OCI-LY7 (cell line): ENCODE measurements at regions not wholly inside any gene's neighbourhood (a gene's known extent, or its start where the extent isn't known, plus 50 kb on each side); places are given as distances from the start of the nearest gene placed in this dataset.

ENCODE experiments used
- BruUV-seq: library from RNA; stranded (reverse); fragments of 400-500 nt; replicated peaks from 2 replicates; lab custom pipeline; 2021; lab: Mats Ljungman, UMichigan
- CTCF ChIA-PET: fragments of 300-600 bp; sonication (Branson Sonifier 250); formaldehyde crosslinking; loops from one replicate; lab custom pipeline; 2022; ENCODE audit warnings: antibody characterized with exemption; ENCODE audit not compliant: unreplicated experiment; lab: Charles Lee
- POLR2A ChIA-PET: fragments of 300-600 bp; sonication (Branson Sonifier 250); formaldehyde crosslinking; loops from one replicate; lab custom pipeline; 2022; ENCODE audit warnings: antibody characterized with exemption; lab: Charles Lee
- DNase-seq: peaks from one replicate; pipeline ENCODE4 v3.0.0-alpha.2; 2015; ENCODE audit warnings: low spot score
- H2AFZ ChIP-seq: fragments of 200-600 bp; sonication (generic), shearing (Covaris generic); 2 replicates; pipeline ENCODE4 v1.6.1; 2014; ENCODE audit warnings: mild to moderate bottlenecking, antibody characterized with exemption, low read length, moderate library complexity
- H3K27ac ChIP-seq: fragments of 200-600 bp; sonication (generic); 2 replicates; pipeline ENCODE4 v1.5.1; 2014; ENCODE audit warnings: mixed run types, low read depth, mild to moderate bottlenecking, moderate library complexity, low read length, inconsistent platforms; ENCODE audit not compliant: poor library complexity, severe bottlenecking
- H3K36me3 ChIP-seq: fragments of 200-600 bp; sonication (generic); 2 replicates; pipeline ENCODE4 v1.6.1; 2014; ENCODE audit warnings: mild to moderate bottlenecking, antibody characterized with exemption, low read length, moderate library complexity, mixed read lengths; ENCODE audit not compliant: insufficient read depth
- H3K4me1 ChIP-seq: fragments of 200-600 bp; sonication (generic); 2 replicates; pipeline ENCODE4 v1.5.1; 2014; ENCODE audit warnings: mild to moderate bottlenecking, low read length; ENCODE audit not compliant: insufficient read depth, poor library complexity, severe bottlenecking
- H3K4me2 ChIP-seq: fragments of 200-600 bp; sonication (generic); 2 replicates; pipeline ENCODE4 v1.6.1; 2014; ENCODE audit warnings: mild to moderate bottlenecking, low read length
- H3K4me3 ChIP-seq: fragments of 200-600 bp; sonication (generic); 2 replicates; pipeline ENCODE4 v1.5.1; 2014; ENCODE audit warnings: mild to moderate bottlenecking, low read depth, low read length; ENCODE audit not compliant: poor library complexity, severe bottlenecking
- H3K79me2 ChIP-seq: fragments of 200-600 bp; sonication (generic); 2 replicates; pipeline ENCODE4 v1.6.1; 2016; ENCODE audit warnings: low read depth, mild to moderate bottlenecking, low read length, moderate library complexity, mixed read lengths; ENCODE audit not compliant: insufficient read depth
- H3K9me2 ChIP-seq: fragments of 200-600 bp; sonication (generic); 2 replicates; pipeline ENCODE4 v1.6.1; 2016; ENCODE audit warnings: mild to moderate bottlenecking, low read length, mixed read lengths; ENCODE audit not compliant: insufficient read depth
- H3K9me3 ChIP-seq: fragments of 200-600 bp; sonication (generic); 2 replicates; pipeline ENCODE4 v1.6.1; 2014; ENCODE audit warnings: mild to moderate bottlenecking, mixed run types, low read length, mixed read lengths
- H4K20me1 ChIP-seq: fragments of 200-600 bp; sonication (generic); 2 replicates; pipeline ENCODE4 v1.6.1; 2014; ENCODE audit warnings: mild to moderate bottlenecking, antibody characterized with exemption, low read length, moderate library complexity, mixed read lengths; ENCODE audit not compliant: insufficient read depth
- EZH2phosphoT487 ChIP-seq: fragments of 200-600 bp; sonication (generic); IDR thresholded peaks from 2 replicates; pipeline ENCODE4 v1.6.1; 2018; ENCODE audit warnings: low read depth, borderline replicate concordance, mild to moderate bottlenecking, mixed run types, antibody characterized with exemption, low read length, moderate library complexity, mixed read lengths
- intact Hi-C: fragments of 100-400 bp; cut with micrococcal nuclease; formaldehyde crosslinking; loops from one replicate; pipeline ENCODE4 v1.10.0; 2022; ENCODE audit not compliant: unreplicated experiment
- TF ChIP-seq, protein P1 (sequence below): fragments of 200-600 bp; sonication (generic); conservative IDR thresholded peaks from 2 replicates; pipeline ENCODE4 v1.5.1; 2014; ENCODE audit warnings: mild to moderate bottlenecking, antibody characterized with exemption, low read length, moderate library complexity, mixed read lengths

DNA sequence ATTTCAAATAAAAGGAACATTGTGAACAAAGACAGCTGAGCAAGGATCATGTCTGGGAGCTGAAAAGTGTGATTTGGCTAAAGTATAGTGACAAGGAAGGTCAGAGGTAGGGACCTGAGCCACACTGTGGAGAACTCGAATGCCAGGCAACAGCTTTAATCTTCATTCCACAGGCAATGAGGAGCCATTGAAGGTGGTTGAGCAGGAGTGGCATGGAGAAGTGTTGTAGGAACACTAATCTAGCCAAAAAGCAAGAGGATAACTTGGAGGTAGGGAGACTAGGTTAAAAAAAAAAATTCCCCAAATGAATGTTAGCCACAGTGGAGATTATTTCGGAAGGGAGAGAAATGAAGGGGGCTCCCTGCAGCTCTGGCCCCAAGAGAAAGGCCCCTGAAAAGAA is 286.9 kb downstream of the BCOR start:
- ChIA-PET POLR2A (interaction anchor here (0.7 kb wide), 1 partner anchor 12 kb away, joined by 4 read pairs; no protein-coding TSS in a partner anchor), CTCF (no interaction called here)
- TF ChIP-seq, protein P1, sequence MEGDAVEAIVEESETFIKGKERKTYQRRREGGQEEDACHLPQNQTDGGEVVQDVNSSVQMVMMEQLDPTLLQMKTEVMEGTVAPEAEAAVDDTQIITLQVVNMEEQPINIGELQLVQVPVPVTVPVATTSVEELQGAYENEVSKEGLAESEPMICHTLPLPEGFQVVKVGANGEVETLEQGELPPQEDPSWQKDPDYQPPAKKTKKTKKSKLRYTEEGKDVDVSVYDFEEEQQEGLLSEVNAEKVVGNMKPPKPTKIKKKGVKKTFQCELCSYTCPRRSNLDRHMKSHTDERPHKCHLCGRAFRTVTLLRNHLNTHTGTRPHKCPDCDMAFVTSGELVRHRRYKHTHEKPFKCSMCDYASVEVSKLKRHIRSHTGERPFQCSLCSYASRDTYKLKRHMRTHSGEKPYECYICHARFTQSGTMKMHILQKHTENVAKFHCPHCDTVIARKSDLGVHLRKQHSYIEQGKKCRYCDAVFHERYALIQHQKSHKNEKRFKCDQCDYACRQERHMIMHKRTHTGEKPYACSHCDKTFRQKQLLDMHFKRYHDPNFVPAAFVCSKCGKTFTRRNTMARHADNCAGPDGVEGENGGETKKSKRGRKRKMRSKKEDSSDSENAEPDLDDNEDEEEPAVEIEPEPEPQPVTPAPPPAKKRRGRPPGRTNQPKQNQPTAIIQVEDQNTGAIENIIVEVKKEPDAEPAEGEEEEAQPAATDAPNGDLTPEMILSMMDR: no peak
- no peak for TF ChIP-seq EZH2phosphoT487

DNA sequence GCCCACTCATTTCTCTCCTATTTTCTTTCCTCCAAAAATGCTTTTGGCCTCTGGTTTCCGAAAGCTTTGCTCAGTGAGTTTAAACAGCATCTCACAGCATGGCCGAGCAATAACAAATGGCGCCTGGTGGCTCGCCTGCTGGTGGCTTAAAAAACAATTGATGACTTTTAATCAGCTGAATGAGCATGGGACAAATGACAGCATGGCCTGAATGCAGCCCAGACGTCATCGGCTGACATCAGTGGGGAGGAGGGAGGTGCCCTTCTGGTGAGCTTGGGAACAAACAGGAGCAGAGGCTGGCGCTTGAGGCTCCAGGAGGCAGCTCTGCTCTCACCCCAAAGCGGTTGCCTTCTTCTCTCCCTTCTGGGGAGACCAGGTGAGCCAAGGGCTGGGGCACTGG is 286.4 kb downstream of the BCOR start:
- H4K20me1 ChIP-seq: no peaks in the 10 kb centered on the region
- H3K4me3 ChIP-seq: no peak overlapping the region
- TF ChIP-seq EZH2phosphoT487: no peak
- TF ChIP-seq, protein P1: no peak
- no peak overlapping the region for H3K4me2 ChIP-seq
- POLR2A ChIA-PET: interaction anchor here (0.7 kb wide), 1 partner anchor 12 kb away, joined by 4 read pairs; no protein-coding TSS in a partner anchor
- peaks cover 16% of the 10 kb centered on the region for H3K4me1 ChIP-seq
- intact Hi-C loops: loop anchor here (5.0 to 10.0 kb wide), 3 partner anchors 157 to 656 kb away; no protein-coding TSS in a partner anchor
- no peak overlapping the region for H3K27ac ChIP-seq
- DNase-seq: no peak
- H2AFZ ChIP-seq: no peak overlapping the region
- no TSS peak for BruUV-seq
- no peaks in the 10 kb centered on the region for H3K9me2 ChIP-seq
- no peaks in the 10 kb centered on the region for H3K36me3 ChIP-seq
- H3K9me3 ChIP-seq: no peaks in the 10 kb centered on the region
- H3K79me2 ChIP-seq: no peaks in the 10 kb centered on the region
- CTCF ChIA-PET: no interaction called here

More for the DNA sequence above, 286.9 kb downstream of the BCOR start:
- Histone ChIP-seq H3K9me3 (no peaks in the 10 kb centered on the region), H2AFZ (no peak overlapping the region), H4K20me1 (no peaks in the 10 kb centered on the region), H3K9me2 (no peaks in the 10 kb centered on the region), H3K4me3 (no peak overlapping the region), H3K79me2 (no peaks in the 10 kb centered on the region), H3K27ac (no peak overlapping the region), H3K36me3 (no peaks in the 10 kb centered on the region), H3K4me1 (peaks cover 12% of the 10 kb centered on the region), H3K4me2 (no peak overlapping the region)
- intact Hi-C loops: loop anchor here (5.0 to 10.0 kb wide), 3 partner anchors 156 to 656 kb away; no protein-coding TSS in a partner anchor
- no TSS peak for BruUV-seq
- no peak for DNase-seq

DNA sequence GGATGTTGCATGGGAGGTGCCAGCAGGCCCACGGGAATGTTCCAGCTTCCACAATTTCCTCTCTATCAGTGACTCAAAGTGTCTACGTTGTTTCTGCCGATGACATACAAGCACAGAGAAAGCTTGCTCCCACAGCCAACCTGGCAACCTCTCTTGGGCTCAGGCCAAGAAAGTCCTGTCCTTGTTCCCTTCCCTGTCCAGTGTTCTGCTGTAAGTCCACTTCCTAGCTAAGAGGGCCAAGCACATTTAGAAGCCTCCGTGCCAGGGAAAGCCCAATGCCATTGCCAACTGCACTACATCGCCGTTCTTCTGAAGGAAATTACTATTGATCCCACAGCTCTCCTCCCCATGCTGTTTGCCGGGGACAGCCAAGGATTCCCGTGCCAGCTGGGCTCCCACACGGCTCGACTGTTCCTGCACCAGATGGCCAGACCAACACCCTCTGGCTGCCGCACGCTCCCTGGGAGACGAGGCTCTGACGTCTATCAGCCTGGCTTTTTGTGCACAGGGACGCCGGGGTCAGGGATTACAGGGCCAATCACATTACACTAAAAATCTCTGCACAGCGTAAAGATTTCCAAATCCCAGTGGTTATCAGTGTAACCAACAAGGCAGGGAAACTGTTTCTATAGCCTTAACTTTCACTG is 284.0 kb downstream of the BCOR start:
- H3K79me2 ChIP-seq: no peaks in the 10 kb centered on the region
- no peaks in the 10 kb centered on the region for H3K9me3 ChIP-seq
- H3K9me2 ChIP-seq: no peaks in the 10 kb centered on the region
- BruUV-seq: no TSS peak
- H3K36me3 ChIP-seq: no peaks in the 10 kb centered on the region
- no peak for DNase-seq
- ChIA-PET CTCF (no interaction called here), POLR2A (no interaction called here)
- no peak overlapping the region for H3K27ac ChIP-seq
- no peak overlapping the region for H3K4me2 ChIP-seq
- no peak overlapping the region for H2AFZ ChIP-seq
- no peaks in the 10 kb centered on the region for H4K20me1 ChIP-seq
- H3K4me1 ChIP-seq: peaks cover 16% of the 10 kb centered on the region
- no peak for TF ChIP-seq EZH2phosphoT487
- TF ChIP-seq, protein P1: no peak
- no peak overlapping the region for H3K4me3 ChIP-seq
- intact Hi-C loops: loop anchor here (2.0 to 10.0 kb wide), 4 partner anchors 83 to 654 kb away; no protein-coding TSS in a partner anchor
